Glutamatergic neuron (in vitro differentiated cells): ENCODE measurements at regions not wholly inside any gene's neighbourhood (a gene's known extent, or its start where the extent isn't known, plus 50 kb on each side); places are given as distances from the start of the nearest gene placed in this dataset.
"Not testable (repeated sequence)": the region's sequence is repeated elsewhere in the genome, so short reads cannot be mapped to it uniquely, and the experiment has no call there.

Experiments used
- DNase-seq: peaks from one replicate; pipeline ENCODE4 v3.0.0; 2022
- H3K27ac Mint-ChIP-seq: one replicate; pipeline ENCODE4 v1.8.0; 2020; ENCODE audit warnings: mild to moderate bottlenecking, mixed read lengths, inconsistent platforms; ENCODE audit not compliant: unreplicated experiment
- H3K27me3 Mint-ChIP-seq: one replicate; pipeline ENCODE4 v1.8.0; 2020; ENCODE audit warnings: mild to moderate bottlenecking, moderate library complexity, mixed read lengths, inconsistent platforms; ENCODE audit not compliant: unreplicated experiment
- H3K36me3 Mint-ChIP-seq: one replicate; pipeline ENCODE4 v1.8.0; 2020; ENCODE audit warnings: mild to moderate bottlenecking, mixed read lengths, inconsistent platforms; ENCODE audit not compliant: unreplicated experiment
- H3K4me1 Mint-ChIP-seq: one replicate; pipeline ENCODE4 v1.8.0; 2020; ENCODE audit warnings: mild to moderate bottlenecking, low read depth, mixed read lengths, inconsistent platforms; ENCODE audit not compliant: unreplicated experiment
- H3K4me3 Mint-ChIP-seq: one replicate; pipeline ENCODE4 v1.8.0; 2020; ENCODE audit warnings: mild to moderate bottlenecking, mixed read lengths, inconsistent platforms; ENCODE audit not compliant: unreplicated experiment
- H3K9me3 Mint-ChIP-seq: one replicate; pipeline ENCODE4 v1.8.0; 2020; ENCODE audit warnings: mild to moderate bottlenecking, moderate library complexity, mixed read lengths, inconsistent platforms; ENCODE audit not compliant: unreplicated experiment
- TF ChIP-seq, protein P1 (sequence below): fragments of 200-600 bp; sonication (generic); IDR thresholded peaks from one replicate; pipeline ENCODE4 v1.5.0; 2021; ENCODE audit not compliant: partially characterized antibody, unreplicated experiment

DNA sequence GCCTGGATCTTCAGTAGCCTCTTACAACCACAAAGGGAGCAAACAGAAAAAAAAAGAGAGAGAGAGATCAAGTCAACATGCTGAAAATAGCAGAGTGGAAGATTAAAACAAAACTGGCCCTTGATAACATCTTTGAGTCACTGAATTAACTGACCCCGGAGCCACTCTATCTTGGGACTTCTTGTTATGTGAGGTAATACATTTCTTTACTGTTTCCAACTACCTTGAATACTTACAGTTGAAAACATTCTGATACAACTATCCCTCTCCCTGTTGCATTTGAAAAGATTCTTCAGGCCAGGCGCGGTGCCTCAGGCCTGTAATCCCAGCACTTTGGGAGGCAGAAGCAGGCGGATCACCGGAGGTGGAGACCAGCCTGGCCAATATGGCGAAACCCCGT, 208.1 kb downstream of the MEMO1 start:
- Mint-ChIP-seq H3K9me3 (peaks cover 2% of the 10 kb centered on the region), H3K4me1 (no peaks in the 10 kb centered on the region), H3K27ac (no peak overlapping the region), H3K27me3 (no peaks in the 10 kb centered on the region), H3K36me3 (no peaks in the 10 kb centered on the region), H3K4me3 (no peak overlapping the region)
- TF ChIP-seq, protein P1, sequence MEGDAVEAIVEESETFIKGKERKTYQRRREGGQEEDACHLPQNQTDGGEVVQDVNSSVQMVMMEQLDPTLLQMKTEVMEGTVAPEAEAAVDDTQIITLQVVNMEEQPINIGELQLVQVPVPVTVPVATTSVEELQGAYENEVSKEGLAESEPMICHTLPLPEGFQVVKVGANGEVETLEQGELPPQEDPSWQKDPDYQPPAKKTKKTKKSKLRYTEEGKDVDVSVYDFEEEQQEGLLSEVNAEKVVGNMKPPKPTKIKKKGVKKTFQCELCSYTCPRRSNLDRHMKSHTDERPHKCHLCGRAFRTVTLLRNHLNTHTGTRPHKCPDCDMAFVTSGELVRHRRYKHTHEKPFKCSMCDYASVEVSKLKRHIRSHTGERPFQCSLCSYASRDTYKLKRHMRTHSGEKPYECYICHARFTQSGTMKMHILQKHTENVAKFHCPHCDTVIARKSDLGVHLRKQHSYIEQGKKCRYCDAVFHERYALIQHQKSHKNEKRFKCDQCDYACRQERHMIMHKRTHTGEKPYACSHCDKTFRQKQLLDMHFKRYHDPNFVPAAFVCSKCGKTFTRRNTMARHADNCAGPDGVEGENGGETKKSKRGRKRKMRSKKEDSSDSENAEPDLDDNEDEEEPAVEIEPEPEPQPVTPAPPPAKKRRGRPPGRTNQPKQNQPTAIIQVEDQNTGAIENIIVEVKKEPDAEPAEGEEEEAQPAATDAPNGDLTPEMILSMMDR: no peak
- no peak for DNase-seq

DNA sequence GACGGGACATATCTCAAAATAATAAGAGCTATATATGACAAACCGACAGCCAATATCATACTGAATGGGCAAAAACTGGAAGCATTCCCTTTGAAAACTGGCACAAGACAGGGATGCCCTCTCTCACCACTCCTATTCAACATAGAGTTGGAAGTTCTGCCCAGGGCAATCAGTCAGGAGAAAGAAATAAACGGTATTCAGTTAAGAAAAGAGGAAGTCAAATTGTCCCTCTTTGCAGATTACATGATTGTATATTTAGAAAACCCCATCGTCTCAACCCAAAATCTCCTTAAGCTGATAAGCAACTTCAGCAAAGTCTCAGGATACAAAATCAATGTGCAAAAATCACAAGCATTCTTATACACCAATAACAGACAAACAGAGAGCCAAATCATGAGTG, 211.5 kb downstream of the MEMO1 start:
- not testable (repeated sequence) for H3K27me3 Mint-ChIP-seq, H3K27ac Mint-ChIP-seq, H3K4me1 Mint-ChIP-seq, DNase-seq, H3K36me3 Mint-ChIP-seq, H3K4me3 Mint-ChIP-seq, H3K9me3 Mint-ChIP-seq

DNA sequence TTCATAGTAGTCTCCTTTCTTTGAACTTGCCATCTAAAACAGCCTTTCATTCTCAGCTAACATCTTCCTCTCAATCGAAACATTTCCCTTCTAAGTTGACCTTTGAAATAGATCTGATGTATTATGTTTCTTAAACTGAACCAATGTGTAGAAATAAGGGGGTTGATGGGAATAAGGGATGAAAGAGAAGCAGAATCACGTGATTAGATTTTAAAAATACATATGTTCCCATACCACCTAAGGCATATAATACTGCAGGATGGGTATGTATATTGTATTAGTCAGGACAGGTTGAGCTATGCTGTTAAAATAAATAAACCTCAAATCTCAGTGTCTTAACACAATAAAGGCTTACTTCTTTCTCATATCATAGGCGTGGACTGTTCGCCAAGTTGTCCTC, 207.5 kb upstream of the SRD5A2 start:
- Mint-ChIP-seq H3K27ac (no peak overlapping the region), H3K4me1 (no peaks in the 10 kb centered on the region), H3K9me3 (no peaks in the 10 kb centered on the region), H3K4me3 (no peak overlapping the region), H3K27me3 (no peaks in the 10 kb centered on the region), H3K36me3 (no peaks in the 10 kb centered on the region)
- TF ChIP-seq, protein P1: no peak
- no peak for DNase-seq

DNA sequence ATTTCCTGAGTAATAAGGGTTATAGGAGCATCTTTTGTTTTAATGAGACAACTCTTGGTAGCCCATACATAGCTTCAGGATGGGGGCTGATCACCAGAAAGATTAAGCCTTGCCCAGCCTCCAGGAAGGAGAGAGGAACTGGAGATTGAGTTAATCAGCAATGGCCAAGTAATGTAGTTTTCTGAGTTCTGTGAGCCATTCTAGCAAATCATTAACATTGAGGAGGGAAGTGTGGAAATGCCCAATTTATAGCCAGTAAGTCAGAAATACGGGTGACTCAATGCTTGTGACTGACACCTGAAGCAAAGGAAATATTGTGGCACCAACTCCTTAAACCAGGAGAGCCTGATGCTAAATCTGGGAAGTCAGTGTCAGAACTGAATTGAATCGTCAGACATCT, 205.1 kb upstream of the SRD5A2 start:
- Mint-ChIP-seq H3K36me3 (peaks cover 3% of the 10 kb centered on the region), H3K9me3 (peaks cover 2% of the 10 kb centered on the region), H3K4me1 (no peaks in the 10 kb centered on the region), H3K4me3 (no peak overlapping the region), H3K27me3 (no peaks in the 10 kb centered on the region), H3K27ac (no peak overlapping the region)
- no peak for DNase-seq
- TF ChIP-seq, protein P1: no peak

DNA sequence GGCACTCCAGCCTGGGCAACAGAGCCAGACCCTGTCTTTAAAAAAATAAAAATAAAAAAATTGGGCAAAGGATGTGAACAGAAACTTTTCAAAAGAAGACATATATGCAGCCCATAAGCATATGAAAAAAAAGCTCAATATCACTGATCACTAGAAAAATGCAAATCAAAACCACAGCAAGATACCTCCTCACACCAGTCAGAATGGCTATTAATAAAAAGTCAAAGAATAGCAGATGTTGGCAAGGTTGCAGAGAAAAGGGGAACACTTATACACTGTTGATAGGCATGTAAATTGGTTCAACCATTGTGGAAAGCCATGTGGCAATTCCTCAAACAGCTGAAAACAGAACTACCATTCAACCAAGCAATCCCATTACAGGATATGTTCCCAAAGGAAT, 204.1 kb upstream of the SRD5A2 start:
- TF ChIP-seq, protein P1: no peak
- peaks cover 2% of the 10 kb centered on the region for H3K9me3 Mint-ChIP-seq
- H3K4me3 Mint-ChIP-seq: no peak overlapping the region
- H3K27me3 Mint-ChIP-seq: no peaks in the 10 kb centered on the region
- no peak overlapping the region for H3K27ac Mint-ChIP-seq
- H3K4me1 Mint-ChIP-seq: no peaks in the 10 kb centered on the region
- no peak for DNase-seq
- H3K36me3 Mint-ChIP-seq: peaks cover 5% of the 10 kb centered on the region

DNA sequence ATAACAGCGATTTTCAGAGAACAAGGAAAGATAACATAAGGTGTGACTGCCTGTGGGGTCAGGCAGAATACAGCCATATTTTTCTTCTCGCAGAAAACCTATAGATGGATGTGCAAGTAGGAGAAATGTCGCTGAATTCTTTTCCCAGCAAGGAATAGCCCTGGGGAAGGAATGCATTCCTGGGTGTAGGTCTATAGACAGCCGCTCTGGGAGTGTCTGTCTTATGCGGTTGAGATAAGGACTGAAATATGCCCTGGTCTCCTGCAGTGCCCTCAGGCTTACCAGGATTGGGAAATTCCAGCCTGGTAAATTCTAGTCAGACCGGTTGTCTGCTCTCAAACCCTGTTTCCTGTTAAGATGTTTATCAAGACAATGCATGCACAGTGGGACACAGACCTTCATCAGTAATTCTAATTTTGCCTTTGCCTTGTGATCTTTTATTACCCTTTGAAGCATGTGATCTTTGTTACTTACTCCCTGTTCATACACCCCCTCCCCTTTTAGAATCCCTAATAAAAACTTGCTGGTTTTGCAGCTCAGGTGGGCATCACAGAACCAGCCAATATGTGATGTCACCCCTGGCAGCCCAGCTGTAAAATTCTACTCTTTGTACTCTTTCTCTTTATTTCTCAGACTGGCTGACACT, 202.8 kb upstream of the SRD5A2 start:
- DNase-seq, H3K27me3 Mint-ChIP-seq, H3K36me3 Mint-ChIP-seq, H3K9me3 Mint-ChIP-seq, H3K4me3 Mint-ChIP-seq, H3K27ac Mint-ChIP-seq, H3K4me1 Mint-ChIP-seq: not testable (repeated sequence)
